ENCODE measurements at regions not wholly inside any gene's neighbourhood (a gene's known extent, or its start where the extent isn't known, plus 50 kb on each side); places are given as distances from the start of the nearest gene placed in this dataset.

- no peak for TF ChIP-seq CTCF (IDR thresholded peaks at IDR 0.05; ENCODE audit: low read depth, low read length)
- TF ChIP-seq POLR2A (IDR thresholded peaks at IDR 0.05; ENCODE audit: extremely low read depth, insufficient read length): no peak
- no peak for TF ChIP-seq MAX (IDR thresholded peaks at IDR 0.05; ENCODE audit: low read depth, low read length)
These were observed 1540.8 kb upstream of the PIK3C3 start for GRCh38 chr18:40414155-40414754.
